K562 (cell line): ENCODE measurements at regions not wholly inside any gene's neighbourhood (a gene's known extent, or its start where the extent isn't known, plus 50 kb on each side); places are given as distances from the start of the nearest gene placed in this dataset.

ENCODE experiments used
- EGR1 ChIP-seq: fragments of 450-650 bp; conservative IDR thresholded peaks from 2 replicates; pipeline ENCODE4 v1.6.1; 2017; ENCODE audit warnings: mild to moderate bottlenecking
- FOS ChIP-seq: IDR thresholded peaks from 3 replicates; pipeline ENCODE4 v1.6.1; 2011; ENCODE audit not compliant: insufficient read length; ENCODE audit errors: extremely low read depth
- HMGXB4 ChIP-seq: sonication (generic); formaldehyde crosslinking; IDR thresholded peaks from 2 replicates; pipeline ENCODE4 v1.8.1; 2023; ENCODE audit warnings: mild to moderate bottlenecking, missing genetic modification reagents
- JUNB ChIP-seq: fragments of 450-650 bp; formaldehyde crosslinking; conservative IDR thresholded peaks from 2 replicates; pipeline ENCODE4 v1.4.0; 2020; ENCODE audit warnings: mild to moderate bottlenecking
- POLR2A ChIP-seq: fragments of 450-650 bp; conservative IDR thresholded peaks from 2 replicates; pipeline ENCODE4 v1.6.1; 2016
- SIX5 ChIP-seq, 2 experiments: IDR thresholded peaks; 2 replicates each; pipeline ENCODE4 v1.6.1; 2011; ENCODE audit warnings: low read length in 2 of 2, borderline replicate concordance in 1 of 2, low read depth in 1 of 2, mild to moderate bottlenecking in 1 of 2, moderate library complexity in 1 of 2; ENCODE audit not compliant: insufficient read depth in 1 of 2
- SMC3 ChIP-seq: conservative IDR thresholded peaks from 2 replicates; pipeline ENCODE4 v1.6.1; 2011; ENCODE audit warnings: low read depth, low read length, improper control_type of control experiment; ENCODE audit not compliant: insufficient read depth
- SREBF1 ChIP-seq: fragments of 150-350 bp; IDR thresholded peaks from 2 replicates; pipeline ENCODE4 v1.6.1; 2014; ENCODE audit warnings: antibody characterized with exemption, low read depth, low read length, borderline replicate concordance
- SRF ChIP-seq, 2 experiments: fragments of 250-450, 450-650 bp in 1 of 2; sonication (Bioruptor Pico) in 1 of 2; sonication (generic) in 1 of 2; formaldehyde crosslinking; IDR thresholded peaks; 2 replicates each; pipeline versions ENCODE4 v1.5.0 to v1.5.1; 2020 to 2022; ENCODE audit warnings: mild to moderate bottlenecking in 1 of 2, missing genetic modification reagents in 1 of 2
- YY1 ChIP-seq, 3 experiments: IDR thresholded peaks; 2 replicates each; pipeline ENCODE4 v1.6.1; 2011; ENCODE audit warnings: low read length in 2 of 3, mild to moderate bottlenecking in 2 of 3, moderate library complexity in 2 of 3, borderline replicate concordance in 1 of 3, control low read depth in 1 of 3, low read depth in 1 of 3; ENCODE audit not compliant: insufficient read depth in 3 of 3, insufficient replicate concordance in 2 of 3, control insufficient read depth in 1 of 3, insufficient read length in 1 of 3; ENCODE audit errors: extremely low read depth in 1 of 3
- ZBTB33 ChIP-seq: sonication (generic); formaldehyde crosslinking; IDR thresholded peaks from 2 replicates; pipeline ENCODE4 v1.8.1; 2023; ENCODE audit warnings: mild to moderate bottlenecking, missing genetic modification reagents
- ZNF224 ChIP-seq: sonication (generic); formaldehyde crosslinking; IDR thresholded peaks from 2 replicates; pipeline ENCODE4 v1.8.0; 2022; ENCODE audit warnings: mild to moderate bottlenecking, missing genetic modification reagents
- TF ChIP-seq, protein P1 (sequence below), 2 experiments: fragments of 450-650 bp; conservative IDR thresholded peaks; 2 replicates each; pipeline ENCODE4 v1.6.1; 2017; ENCODE audit warnings: mild to moderate bottlenecking in 2 of 2, moderate library complexity in 2 of 2
- TF ChIP-seq, protein P2 (sequence below): fragments of 250-450 bp; sonication (Bioruptor Pico); IDR thresholded peaks from 2 replicates; pipeline ENCODE4 v1.9.0; 2021; ENCODE audit warnings: mild to moderate bottlenecking, inconsistent platforms

DNA sequence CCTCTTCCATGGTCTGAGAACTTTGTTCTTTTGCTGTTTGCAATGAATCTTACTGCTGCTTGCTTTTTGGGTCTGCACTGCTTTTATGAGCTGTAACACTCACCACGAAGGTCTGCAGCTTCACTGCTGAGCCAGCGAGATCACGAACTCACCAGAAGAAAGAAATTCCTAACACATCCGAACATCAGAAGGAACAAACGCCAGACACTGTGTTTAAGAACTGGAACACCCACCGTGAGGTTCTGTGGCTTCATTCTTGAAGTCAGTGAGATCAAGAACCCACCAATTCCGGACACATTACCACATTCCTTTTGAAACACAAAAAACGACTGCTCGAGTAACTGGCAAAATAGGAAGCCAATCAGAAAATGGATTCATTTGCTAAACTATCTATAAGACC lies 471.8 kb downstream of the TFAP2A start:
- TF ChIP-seq POLR2A: no peak
- TF ChIP-seq JUNB (CRISPR knock-in tag): no peak
- no peak for TF ChIP-seq ZBTB33 (CRISPR knock-in tag)
- TF ChIP-seq FOS: no peak
- TF ChIP-seq, protein P1, sequence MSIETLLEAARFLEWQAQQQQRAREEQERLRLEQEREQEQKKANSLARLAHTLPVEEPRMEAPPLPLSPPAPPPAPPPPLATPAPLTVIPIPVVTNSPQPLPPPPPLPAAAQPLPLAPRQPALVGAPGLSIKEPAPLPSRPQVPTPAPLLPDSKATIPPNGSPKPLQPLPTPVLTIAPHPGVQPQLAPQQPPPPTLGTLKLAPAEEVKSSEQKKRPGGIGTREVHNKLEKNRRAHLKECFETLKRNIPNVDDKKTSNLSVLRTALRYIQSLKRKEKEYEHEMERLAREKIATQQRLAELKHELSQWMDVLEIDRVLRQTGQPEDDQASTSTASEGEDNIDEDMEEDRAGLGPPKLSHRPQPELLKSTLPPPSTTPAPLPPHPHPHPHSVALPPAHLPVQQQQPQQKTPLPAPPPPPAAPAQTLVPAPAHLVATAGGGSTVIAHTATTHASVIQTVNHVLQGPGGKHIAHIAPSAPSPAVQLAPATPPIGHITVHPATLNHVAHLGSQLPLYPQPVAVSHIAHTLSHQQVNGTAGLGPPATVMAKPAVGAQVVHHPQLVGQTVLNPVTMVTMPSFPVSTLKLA (conservative IDR thresholded peaks at IDR 0.05): no peak
- TF ChIP-seq, protein P2, sequence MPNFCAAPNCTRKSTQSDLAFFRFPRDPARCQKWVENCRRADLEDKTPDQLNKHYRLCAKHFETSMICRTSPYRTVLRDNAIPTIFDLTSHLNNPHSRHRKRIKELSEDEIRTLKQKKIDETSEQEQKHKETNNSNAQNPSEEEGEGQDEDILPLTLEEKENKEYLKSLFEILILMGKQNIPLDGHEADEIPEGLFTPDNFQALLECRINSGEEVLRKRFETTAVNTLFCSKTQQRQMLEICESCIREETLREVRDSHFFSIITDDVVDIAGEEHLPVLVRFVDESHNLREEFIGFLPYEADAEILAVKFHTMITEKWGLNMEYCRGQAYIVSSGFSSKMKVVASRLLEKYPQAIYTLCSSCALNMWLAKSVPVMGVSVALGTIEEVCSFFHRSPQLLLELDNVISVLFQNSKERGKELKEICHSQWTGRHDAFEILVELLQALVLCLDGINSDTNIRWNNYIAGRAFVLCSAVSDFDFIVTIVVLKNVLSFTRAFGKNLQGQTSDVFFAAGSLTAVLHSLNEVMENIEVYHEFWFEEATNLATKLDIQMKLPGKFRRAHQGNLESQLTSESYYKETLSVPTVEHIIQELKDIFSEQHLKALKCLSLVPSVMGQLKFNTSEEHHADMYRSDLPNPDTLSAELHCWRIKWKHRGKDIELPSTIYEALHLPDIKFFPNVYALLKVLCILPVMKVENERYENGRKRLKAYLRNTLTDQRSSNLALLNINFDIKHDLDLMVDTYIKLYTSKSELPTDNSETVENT (CRISPR knock-in tag): no peak
- TF ChIP-seq ZNF224 (CRISPR knock-in tag): no peak
- no peak for TF ChIP-seq SREBF1
- TF ChIP-seq EGR1: no peak
- no peak for TF ChIP-seq SRF (CRISPR knock-in tag; IDR thresholded peaks at IDR 0.05)
- no peak for TF ChIP-seq HMGXB4 (CRISPR knock-in tag)
- no peak for TF ChIP-seq SMC3
- no peak for TF ChIP-seq YY1 (IDR thresholded peaks at IDR 0.05; ENCODE audit: borderline replicate concordance in 1 of 3, control insufficient read depth in 1 of 3, extremely low read depth in 1 of 3, insufficient read depth in 3 of 3, insufficient read length in 1 of 3, insufficient replicate concordance in 2 of 3, low read depth in 1 of 3, low read length in 2 of 3)
- no peak for TF ChIP-seq SIX5 (IDR thresholded peaks at IDR 0.05; ENCODE audit: borderline replicate concordance in 1 of 2, insufficient read depth in 1 of 2, low read depth in 1 of 2, low read length in 2 of 2)
